ENCODE measurements at regions not wholly inside any gene's neighbourhood (a gene's known extent, or its start where the extent isn't known, plus 50 kb on each side); places are given as distances from the start of the nearest gene placed in this dataset.

DNA sequence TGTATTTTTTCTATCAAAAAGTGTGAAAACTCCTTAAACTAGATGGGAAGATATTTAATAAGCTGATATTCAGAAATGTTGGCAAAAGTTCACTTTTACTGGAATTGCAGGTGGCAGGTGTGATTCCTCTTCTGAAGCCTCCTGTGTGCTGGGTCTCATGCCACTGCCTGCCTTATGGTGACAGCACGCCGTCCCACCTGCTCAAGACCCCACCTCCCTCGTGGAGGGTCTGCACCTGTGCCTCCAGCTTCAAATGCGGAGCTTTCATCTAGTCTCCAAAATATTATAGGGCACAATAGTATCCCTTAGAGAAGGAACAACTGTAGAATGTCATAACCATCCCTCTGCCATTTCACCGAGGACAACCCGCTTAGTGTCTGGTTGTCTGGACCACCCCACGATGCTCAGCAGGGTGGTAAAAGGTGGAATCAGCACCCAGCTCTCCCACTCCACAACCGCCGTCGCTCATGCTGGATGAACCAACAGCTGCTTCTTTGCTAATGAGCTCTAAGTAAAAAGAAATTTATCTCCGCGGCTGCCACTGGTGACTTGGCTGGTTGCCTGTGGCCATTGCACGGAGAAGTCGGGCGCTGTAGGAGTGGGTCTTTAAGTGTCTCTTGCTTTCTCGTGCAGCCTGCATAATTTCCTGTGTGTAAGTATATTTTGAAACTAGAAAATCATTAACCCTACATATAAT lies 119.3 kb upstream of the TCERG1L start:
- no peak overlapping the region for H3K4me3 ChIP-seq (ENCODE audit: low read depth, low read length)
- no peak for DNase-seq (ENCODE audit: low read depth)
- TF ChIP-seq CTCF (conservative IDR thresholded peaks at IDR 0.05; ENCODE audit: low read depth, low read length) = no peak

- H3K4me3 ChIP-seq (ENCODE audit: low read depth, low read length) = no peak overlapping the region
- no peak for DNase-seq (ENCODE audit: low read depth)
- no peak for TF ChIP-seq CTCF (conservative IDR thresholded peaks at IDR 0.05; ENCODE audit: low read depth, low read length)
Observed at GRCh38 chr10:131431533-131431932, 120.0 kb upstream of the TCERG1L start.

DNA sequence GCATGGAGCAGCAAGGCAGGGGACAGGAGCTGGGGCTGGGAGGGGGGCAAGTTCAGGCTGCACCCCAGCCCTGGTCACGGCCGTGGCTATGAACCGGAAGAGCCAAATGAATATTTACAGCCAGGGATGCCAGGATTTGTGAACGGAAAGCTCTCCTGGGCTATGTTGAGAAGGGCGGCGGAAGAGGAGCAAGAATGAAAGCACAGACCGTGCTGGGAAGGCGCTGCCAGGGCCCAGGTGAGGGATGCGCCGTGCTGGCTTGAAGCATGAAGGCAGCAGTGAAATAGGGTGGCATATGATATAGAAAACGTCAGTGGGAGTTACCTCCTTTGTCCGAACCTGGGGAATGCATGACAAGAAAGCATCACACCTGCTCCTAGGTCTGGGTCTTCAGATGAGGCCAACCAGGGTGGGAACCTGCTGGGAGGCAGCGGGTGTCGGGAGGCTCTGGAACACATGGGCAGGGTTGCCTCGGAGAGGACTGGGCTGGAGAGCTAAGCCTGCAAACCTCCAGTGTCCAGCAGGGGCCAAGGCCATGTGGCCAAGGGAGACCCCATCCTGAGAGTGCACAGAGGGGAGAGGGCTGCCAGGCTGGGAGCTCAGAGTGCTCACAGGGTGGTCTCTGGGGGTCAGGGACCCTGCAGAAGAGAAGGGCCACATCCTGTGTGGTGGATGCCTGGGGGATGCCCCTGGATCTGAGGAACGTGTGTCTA lies 120.6 kb upstream of the TCERG1L start:
- no peak for TF ChIP-seq CTCF (conservative IDR thresholded peaks at IDR 0.05; ENCODE audit: low read depth, low read length)
- no peak overlapping the region for H3K4me3 ChIP-seq (ENCODE audit: low read depth, low read length)
- DNase-seq (ENCODE audit: low read depth) = no peak

GRCh38 chr10:131433568-131433967 lies 122.0 kb upstream of the TCERG1L start:
- DNase-seq (ENCODE audit: low read depth) = no peak
- H3K4me3 ChIP-seq (ENCODE audit: low read depth, low read length) = no peak overlapping the region
- no peak for TF ChIP-seq CTCF (conservative IDR thresholded peaks at IDR 0.05; ENCODE audit: low read depth, low read length)

- TF ChIP-seq CTCF (conservative IDR thresholded peaks at IDR 0.05; ENCODE audit: low read depth, low read length) = no peak
- no peak overlapping the region for H3K4me3 ChIP-seq (ENCODE audit: low read depth, low read length)
- DNase-seq (ENCODE audit: low read depth) = no peak
Observed at GRCh38 chr10:131435232-131435631, 123.7 kb upstream of the TCERG1L start.

- no peak for DNase-seq (ENCODE audit: low read depth)
- TF ChIP-seq CTCF (conservative IDR thresholded peaks at IDR 0.05; ENCODE audit: low read depth, low read length) = no peak
Observed at GRCh38 chr10:131435760-131436457, 124.4 kb upstream of the TCERG1L start.

More at GRCh38 chr10:131435760-131436457, 124.4 kb upstream of the TCERG1L start:
- H3K4me3 ChIP-seq (ENCODE audit: low read depth, low read length) = no peak overlapping the region

Measured in epithelial cell of proximal tubule (primary cell).